MM.1S (cell line): ENCODE measurements at regions not wholly inside any gene's neighbourhood (a gene's known extent, or its start where the extent isn't known, plus 50 kb on each side); places are given as distances from the start of the nearest gene placed in this dataset.

Experiments used
- DNase-seq: peaks from one replicate; pipeline ENCODE4 v3.0.0-alpha.2; 2015
- H2AFZ ChIP-seq: fragments of 300-600 bp; sonication (generic); 2 replicates; pipeline ENCODE4 v1.6.0; 2016; ENCODE audit warnings: antibody characterized with exemption, low read length
- H3F3A ChIP-seq: fragments of 300-600 bp; sonication (generic); 2 replicates; pipeline ENCODE4 v1.6.1; 2016; ENCODE audit warnings: mild to moderate bottlenecking, antibody characterized with exemption, low read length, moderate library complexity, mixed read lengths; ENCODE audit not compliant: insufficient read depth
- H3K27ac ChIP-seq: fragments of 300-600 bp; sonication (generic); 2 replicates; pipeline ENCODE4 v1.5.1; 2016; ENCODE audit warnings: mild to moderate bottlenecking, low read length
- H3K27me3 ChIP-seq: fragments of 300-600 bp; sonication (generic); replicated peaks from 2 replicates; pipeline ENCODE4 v1.6.0; 2016; ENCODE audit warnings: low read length; ENCODE audit not compliant: insufficient read depth
- H3K36me3 ChIP-seq: fragments of 300-600 bp; sonication (generic); replicated peaks from 2 replicates; pipeline ENCODE4 v1.6.1; 2016; ENCODE audit warnings: mild to moderate bottlenecking, low read length, mixed read lengths; ENCODE audit not compliant: insufficient read depth
- H3K4me1 ChIP-seq: fragments of 300-600 bp; sonication (generic); 2 replicates; pipeline ENCODE4 v1.6.1; 2016; ENCODE audit warnings: low read length, mixed read lengths
- H3K4me2 ChIP-seq: fragments of 300-600 bp; sonication (generic); 2 replicates; pipeline ENCODE4 v1.6.0; 2016; ENCODE audit warnings: low read depth, low read length
- H3K4me3 ChIP-seq: fragments of 300-600 bp; sonication (generic); 2 replicates; pipeline ENCODE4 v1.5.1; 2016; ENCODE audit warnings: low read length, mixed read lengths
- H3K79me2 ChIP-seq: fragments of 300-600 bp; sonication (generic); 2 replicates; pipeline ENCODE4 v1.6.1; 2016; ENCODE audit warnings: mixed run types, low read length, mixed read lengths
- H3K9ac ChIP-seq: fragments of 300-600 bp; sonication (generic); 2 replicates; pipeline ENCODE4 v1.6.1; 2016; ENCODE audit warnings: low read length, mixed read lengths
- H3K9me2 ChIP-seq: fragments of 300-600 bp; sonication (generic); replicated peaks from 2 replicates; pipeline ENCODE4 v1.6.1; 2016; ENCODE audit warnings: mild to moderate bottlenecking, low read length, mixed read lengths; ENCODE audit not compliant: insufficient read depth
- H3K9me3 ChIP-seq: fragments of 300-600 bp; sonication (generic); replicated peaks from 2 replicates; pipeline ENCODE4 v1.6.1; 2016; ENCODE audit warnings: mild to moderate bottlenecking, low read length, mixed read lengths; ENCODE audit not compliant: insufficient read depth
- H4K20me1 ChIP-seq: fragments of 300-600 bp; sonication (generic); 2 replicates; pipeline ENCODE4 v1.6.1; 2016; ENCODE audit warnings: mild to moderate bottlenecking, low read length, moderate library complexity, mixed read lengths; ENCODE audit not compliant: insufficient read depth
- CTCF ChIP-seq: fragments of 300-600 bp; sonication (generic); IDR thresholded peaks from 2 replicates; pipeline ENCODE4 v1.5.1; 2016; ENCODE audit warnings: antibody characterized with exemption, low read length, mixed read lengths
- EZH2 ChIP-seq: fragments of 300-600 bp; sonication (generic); optimal IDR thresholded peaks from 2 replicates; pipeline ENCODE3; 2017; ENCODE audit warnings: low read depth, mild to moderate bottlenecking, antibody characterized with exemption, low read length, mixed read lengths
- EZH2phosphoT487 ChIP-seq: fragments of 300-600 bp; sonication (generic); IDR thresholded peaks from 2 replicates; pipeline ENCODE4 v1.6.1; 2018; ENCODE audit warnings: antibody characterized with exemption, low read length

DNA sequence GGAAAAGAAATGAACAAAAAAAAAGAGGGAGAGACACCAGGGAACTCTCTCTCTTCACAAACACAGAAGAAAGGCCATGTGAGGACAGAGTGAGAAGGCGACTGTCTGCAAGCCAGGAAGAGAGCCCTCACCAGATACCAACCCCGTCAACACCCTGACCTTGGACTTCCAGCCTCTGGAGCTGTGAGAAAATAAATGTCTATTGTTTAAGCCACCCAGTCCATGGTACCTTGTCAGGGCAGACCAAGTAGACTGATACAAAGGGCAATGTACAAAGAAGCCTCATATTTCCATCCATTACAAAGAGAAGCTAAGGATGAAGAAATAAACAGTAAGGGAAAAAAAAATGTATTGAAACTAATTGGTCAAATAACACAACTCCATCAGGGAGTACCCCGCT, 146.6 kb downstream of the ZNF281 start:
- no peak overlapping the region for H3K4me2 ChIP-seq
- DNase-seq, result no peak
- no peak overlapping the region for H3K27ac ChIP-seq
- no peaks in the 10 kb centered on the region for H3K36me3 ChIP-seq
- H3K9ac ChIP-seq, result no peak overlapping the region
- no peaks in the 10 kb centered on the region for H3K9me3 ChIP-seq
- no peaks in the 10 kb centered on the region for H4K20me1 ChIP-seq
- no peaks in the 10 kb centered on the region for H3K4me1 ChIP-seq
- no peaks in the 10 kb centered on the region for H3K9me2 ChIP-seq
- no peak overlapping the region for H2AFZ ChIP-seq
- H3K27me3 ChIP-seq, result no peaks in the 10 kb centered on the region
- TF ChIP-seq CTCF, result no peak
- no peak for TF ChIP-seq EZH2
- TF ChIP-seq EZH2phosphoT487, result no peak
- H3K4me3 ChIP-seq, result no peak overlapping the region
- no peaks in the 10 kb centered on the region for H3F3A ChIP-seq
- no peaks in the 10 kb centered on the region for H3K79me2 ChIP-seq

DNA sequence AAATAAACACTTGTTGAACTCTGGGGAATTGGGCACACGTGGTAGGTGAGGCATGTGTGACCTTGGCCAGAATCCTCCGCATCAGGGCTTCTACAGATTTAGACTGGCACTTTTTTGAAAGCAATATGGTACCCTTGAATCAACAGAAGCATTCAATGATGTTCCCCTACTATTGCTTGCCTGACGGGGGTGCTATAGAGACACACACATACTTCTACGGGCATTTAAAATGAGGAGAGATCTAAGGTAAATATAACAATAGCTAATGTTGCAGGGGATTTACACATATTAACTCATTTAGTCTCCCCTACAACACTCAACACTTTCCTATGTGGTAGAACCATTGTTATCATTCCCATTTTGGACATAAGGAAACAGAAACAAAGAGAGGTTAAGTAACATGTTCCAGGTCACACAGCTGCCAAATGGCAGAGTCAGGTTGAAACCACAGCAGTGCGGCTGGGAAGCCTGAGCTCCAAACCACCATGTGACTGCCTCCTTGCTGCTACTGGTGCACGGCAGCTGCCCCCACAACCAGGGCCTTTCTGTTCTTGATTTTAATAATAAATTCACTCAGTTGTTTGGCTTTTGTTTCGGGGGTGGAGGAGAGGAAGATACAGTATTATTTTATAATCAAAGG, 147.4 kb downstream of the ZNF281 start:
- H3K4me2 ChIP-seq, result peak overlapping the region; percentile 2; the same call in 1 of the 2 replicates
- H3K9me3 ChIP-seq, result no peaks in the 10 kb centered on the region
- H3K4me3 ChIP-seq, result no peak overlapping the region
- no peaks in the 10 kb centered on the region for H3F3A ChIP-seq
- peak; percentile 47 for DNase-seq
- no peaks in the 10 kb centered on the region for H3K9me2 ChIP-seq
- H3K36me3 ChIP-seq, result no peaks in the 10 kb centered on the region
- H3K9ac ChIP-seq, result no peak overlapping the region
- H3K27ac ChIP-seq, result no peak overlapping the region
- no peaks in the 10 kb centered on the region for H4K20me1 ChIP-seq
- TF ChIP-seq CTCF (peak; percentile 50), EZH2 (no peak)
- no peaks in the 10 kb centered on the region for H3K4me1 ChIP-seq
- H2AFZ ChIP-seq, result peak overlapping the region; percentile 5; the same call in 1 of the 2 replicates
- H3K79me2 ChIP-seq, result no peaks in the 10 kb centered on the region
- no peaks in the 10 kb centered on the region for H3K27me3 ChIP-seq

DNA sequence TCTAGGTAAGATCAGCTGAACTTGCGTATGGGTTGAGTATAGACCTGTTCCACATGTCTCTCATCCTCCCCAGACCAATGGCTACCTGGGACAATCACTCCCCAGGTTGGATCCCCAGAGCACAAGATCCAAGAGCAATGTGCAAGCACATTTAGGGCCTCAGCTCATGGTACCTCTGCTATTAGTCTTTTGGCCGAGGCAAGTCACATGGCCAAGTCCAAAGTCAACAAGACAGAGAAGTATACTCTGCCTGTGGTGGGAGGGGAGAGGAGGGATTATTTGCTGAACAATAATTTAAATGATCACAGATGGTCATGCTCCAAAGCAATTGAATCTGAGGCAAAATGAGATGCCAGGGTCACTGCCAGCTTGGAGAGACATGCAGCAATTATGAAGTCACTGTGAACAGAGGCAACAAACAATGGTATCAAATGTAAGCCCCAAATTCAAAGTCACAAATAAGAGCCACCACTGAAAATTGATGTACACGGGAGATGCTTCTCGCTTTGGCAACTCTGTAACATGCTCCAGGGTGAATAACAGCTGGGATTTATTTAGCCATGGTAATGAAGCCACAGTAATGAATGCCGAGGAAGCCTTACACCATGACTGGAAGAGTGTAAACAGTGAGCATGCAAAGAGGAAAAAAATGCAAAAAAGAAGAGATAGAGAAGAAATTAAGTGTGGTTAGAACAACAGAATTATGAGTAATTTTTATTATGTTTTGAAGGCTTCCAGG, 149.1 kb downstream of the ZNF281 start:
- Histone ChIP-seq H3K27ac (no peak overlapping the region), H3F3A (no peaks in the 10 kb centered on the region), H3K27me3 (no peaks in the 10 kb centered on the region), H3K9me2 (no peaks in the 10 kb centered on the region), H3K9ac (no peak overlapping the region), H3K9me3 (no peaks in the 10 kb centered on the region), H3K36me3 (no peaks in the 10 kb centered on the region), H3K4me3 (no peak overlapping the region), H2AFZ (no peak overlapping the region), H3K79me2 (no peaks in the 10 kb centered on the region), H3K4me1 (no peaks in the 10 kb centered on the region), H3K4me2 (no peak overlapping the region), H4K20me1 (no peaks in the 10 kb centered on the region)
- no peak for TF ChIP-seq CTCF
- no peak for DNase-seq
